ENCODE measurements at regions not wholly inside any gene's neighbourhood (a gene's known extent, or its start where the extent isn't known, plus 50 kb on each side); places are given as distances from the start of the nearest gene placed in this dataset.
"Not testable (repeated sequence)": the region's sequence is repeated elsewhere in the genome, so short reads cannot be mapped to it uniquely, and the experiment has no call there.

- no peak for DNase-seq
Observed at GRCh38 chr14:30322819-30323218, 236.1 kb upstream of the G2E3 start.

- DNase-seq = no peak
Observed at GRCh38 chr14:30330033-30330432, 228.9 kb upstream of the G2E3 start.

GRCh38 chr14:30330445-30330844 is 228.5 kb upstream of the G2E3 start:
- DNase-seq = peak; percentile 1

- no peak for DNase-seq
Observed at GRCh38 chr14:30331030-30331429, 227.9 kb upstream of the G2E3 start.

GRCh38 chr14:30332374-30332773 is 226.6 kb upstream of the G2E3 start:
- no peak for DNase-seq

GRCh38 chr14:30333934-30334333 is 225.0 kb upstream of the G2E3 start:
- DNase-seq = no peak

GRCh38 chr14:30337456-30337855 is 221.5 kb upstream of the G2E3 start:
- no peak for DNase-seq

- DNase-seq = no peak
Observed at GRCh38 chr14:30339311-30339901, 219.6 kb upstream of the G2E3 start.

GRCh38 chr14:30340495-30340894 is 218.5 kb upstream of the G2E3 start:
- no peak for DNase-seq

- no peak for DNase-seq
Observed at GRCh38 chr14:30345511-30345910, 213.4 kb upstream of the G2E3 start.

GRCh38 chr14:30348445-30348844 is 210.5 kb upstream of the G2E3 start:
- DNase-seq = no peak

GRCh38 chr14:30349520-30349919 is 209.4 kb upstream of the G2E3 start:
- DNase-seq = no peak

- no peak for DNase-seq
Observed at GRCh38 chr14:30354439-30354838, 204.5 kb upstream of the G2E3 start.

GRCh38 chr14:30355431-30355913 is 203.5 kb upstream of the G2E3 start:
- DNase-seq = no peak

- no peak for DNase-seq
Observed at GRCh38 chr14:30356438-30357202, 202.3 kb upstream of the G2E3 start.

- DNase-seq = no peak
Observed at GRCh38 chr14:30357791-30358190, 201.2 kb upstream of the G2E3 start.

GRCh38 chr14:30362369-30363218 is 196.4 kb upstream of the G2E3 start:
- DNase-seq = no peak

GRCh38 chr14:30363219-30363880 is 195.6 kb upstream of the G2E3 start:
- DNase-seq = not testable (repeated sequence)

GRCh38 chr14:30369502-30370180 is 189.3 kb upstream of the G2E3 start:
- no peak for DNase-seq

GRCh38 chr14:30373053-30373452 is 185.9 kb upstream of the G2E3 start:
- no peak for DNase-seq

- no peak for DNase-seq
Observed at GRCh38 chr14:30373526-30373925, 185.4 kb upstream of the G2E3 start.

- DNase-seq = peak; percentile 43
Observed at GRCh38 chr14:30375296-30375892, 183.6 kb upstream of the G2E3 start.

All from fibroblast of skin of back (primary cell).